Hypothalamus (tissue), 51 donors: ENCODE measurements at regions not wholly inside any gene's neighbourhood (a gene's known extent, or its start where the extent isn't known, plus 50 kb on each side); places are given as distances from the start of the nearest gene placed in this dataset.

ENCODE experiments used
- DNase-seq, 51 donors: peaks; one replicate each; lab custom pipeline; 2025; lab: John Stamatoyannopoulos, UW

DNA sequence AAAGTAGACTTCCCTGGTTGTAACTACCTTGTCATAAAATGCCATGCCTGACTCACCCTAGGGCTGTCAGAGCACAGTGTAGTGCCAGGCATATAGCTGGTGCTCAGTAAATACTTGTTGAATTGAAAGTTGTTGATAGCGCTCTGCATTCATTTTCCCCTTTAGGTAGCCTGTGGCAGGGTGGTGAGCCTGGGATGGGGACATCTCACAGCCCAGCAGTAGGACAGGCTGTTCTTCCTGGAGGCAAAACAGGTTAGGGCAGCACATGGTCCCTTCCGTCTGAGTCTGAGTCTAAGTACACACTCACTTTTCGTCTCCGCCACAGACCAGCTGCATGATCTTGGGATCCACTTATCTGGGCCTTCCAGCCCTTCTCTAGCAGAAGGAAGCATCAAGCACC is 401.9 kb downstream of the ZSWIM6 start:
- no peak for DNase-seq

DNA sequence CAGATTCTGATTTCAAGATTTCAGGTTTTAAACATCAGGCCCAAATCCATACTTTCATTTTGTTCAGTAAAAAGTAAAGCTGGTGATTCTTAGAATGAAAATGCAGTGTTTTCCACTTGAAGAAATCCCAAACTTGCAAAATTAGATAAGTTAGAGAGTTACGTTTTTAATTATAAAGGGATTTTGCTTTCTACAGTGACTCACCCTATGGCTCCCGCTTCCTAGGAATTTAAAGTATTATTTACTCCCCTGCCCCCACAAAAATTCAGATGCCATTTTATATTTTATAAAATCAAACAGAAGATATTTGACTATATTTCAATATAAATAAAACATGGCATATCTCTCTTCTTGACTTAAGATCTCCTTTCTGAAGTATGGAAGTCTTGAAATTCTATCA is 402.9 kb downstream of the ZSWIM6 start:
- no peak for DNase-seq

DNA sequence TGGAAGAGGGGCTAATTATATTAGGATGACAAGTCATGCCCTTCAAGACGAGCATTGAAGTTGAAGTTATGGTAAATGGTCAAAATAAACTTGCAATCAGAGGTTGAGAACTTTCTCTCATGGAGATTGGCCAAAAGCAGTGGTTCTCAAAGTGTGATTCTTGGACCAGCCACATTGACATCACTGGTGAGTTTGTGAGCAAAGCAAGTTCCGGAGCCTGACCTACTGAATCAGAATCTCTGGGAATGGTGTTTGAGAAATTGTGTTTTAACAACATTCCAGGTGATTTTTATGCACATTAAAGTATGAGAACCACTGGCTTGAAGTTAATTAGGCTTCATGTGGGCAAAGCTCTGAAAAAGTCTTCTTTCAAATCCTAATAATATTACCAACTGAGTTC is 403.5 kb downstream of the ZSWIM6 start:
- DNase-seq = no peak

DNA sequence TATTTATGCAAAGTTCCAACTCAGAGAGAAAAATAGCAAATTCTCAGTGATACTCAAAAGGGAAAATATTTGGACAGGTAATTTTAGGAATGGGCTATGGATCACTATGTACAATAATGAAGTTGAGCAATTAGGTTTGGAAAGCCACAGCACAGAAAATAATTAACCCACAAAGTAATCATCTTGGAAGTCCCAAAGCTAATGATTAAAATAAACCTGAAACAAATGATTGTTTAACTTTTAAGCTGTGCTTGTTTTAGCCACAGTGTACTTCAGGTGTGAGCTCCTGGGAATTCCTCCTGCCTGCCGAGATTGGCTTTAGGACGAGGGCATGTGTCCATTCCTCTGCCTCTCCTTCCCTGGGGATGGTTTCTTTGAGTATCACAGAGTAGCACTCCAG is 403.9 kb downstream of the ZSWIM6 start:
- no peak for DNase-seq

DNA sequence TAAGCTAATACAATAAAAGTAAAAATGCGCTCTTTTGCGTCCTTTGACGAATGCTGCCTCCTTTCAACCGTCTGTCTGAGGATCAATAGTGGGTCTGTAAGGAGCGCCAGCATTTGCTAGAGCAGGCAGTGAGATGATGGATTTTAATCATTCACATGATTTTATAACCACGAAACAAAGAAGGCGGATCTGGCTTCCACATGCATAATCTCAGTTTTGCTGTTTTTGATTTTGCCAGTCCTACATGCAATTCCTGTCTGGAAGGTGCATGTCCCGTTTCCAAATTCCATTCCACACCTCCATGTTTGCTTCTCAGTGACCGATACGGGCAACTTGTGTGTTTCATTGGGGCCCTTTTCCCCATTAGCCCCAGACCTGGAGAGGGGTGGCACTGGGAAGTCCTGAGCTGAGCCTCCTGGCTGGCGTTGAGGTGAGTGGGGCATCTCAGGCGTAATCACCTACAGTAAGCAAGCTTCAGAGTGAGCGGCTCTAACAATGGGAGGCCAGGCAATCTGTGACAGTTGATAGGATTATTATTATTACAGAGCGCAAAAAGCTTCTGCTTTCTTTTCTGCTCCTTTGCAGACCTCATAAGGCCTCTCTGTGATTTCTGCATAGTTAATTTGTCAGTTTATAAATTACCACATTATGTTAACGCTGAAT is 405.4 kb downstream of the ZSWIM6 start:
- no peak for DNase-seq

DNA sequence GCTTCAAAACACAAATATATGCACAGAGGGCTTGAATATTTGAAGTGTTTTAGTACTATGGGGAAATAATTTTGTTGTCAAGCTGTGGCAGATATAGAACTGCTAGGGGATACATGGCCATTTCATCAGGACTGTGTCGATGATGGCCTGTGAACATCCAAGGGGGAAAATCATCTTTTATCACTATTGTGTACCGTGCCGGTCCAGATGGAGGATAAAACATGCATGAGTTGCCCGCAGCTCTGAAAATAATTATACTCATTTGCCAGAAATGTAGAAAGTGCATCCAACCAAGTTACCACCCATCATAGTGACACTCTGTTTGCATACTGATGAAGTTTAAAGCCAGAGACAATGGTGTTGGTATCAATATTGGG is 405.9 kb downstream of the ZSWIM6 start:
- DNase-seq = no peak

DNA sequence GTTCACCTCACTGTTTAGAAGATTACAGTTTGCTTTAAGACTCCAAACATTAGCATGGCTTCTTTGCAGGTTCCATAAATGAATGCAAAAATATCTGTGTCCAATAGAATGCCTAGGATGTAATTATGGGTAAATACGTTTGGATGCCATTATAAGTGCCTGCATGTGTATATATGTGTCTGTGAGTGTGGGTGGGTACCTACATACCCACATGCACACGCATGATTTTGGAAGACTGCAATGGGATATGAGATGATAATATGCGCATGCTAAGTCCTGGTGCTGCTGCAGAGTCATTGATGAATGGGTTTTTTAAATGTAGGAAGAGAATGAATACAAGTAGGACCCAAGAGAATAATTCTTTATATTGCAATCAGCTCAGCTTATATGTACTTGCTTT is 406.4 kb downstream of the ZSWIM6 start:
- no peak for DNase-seq

DNA sequence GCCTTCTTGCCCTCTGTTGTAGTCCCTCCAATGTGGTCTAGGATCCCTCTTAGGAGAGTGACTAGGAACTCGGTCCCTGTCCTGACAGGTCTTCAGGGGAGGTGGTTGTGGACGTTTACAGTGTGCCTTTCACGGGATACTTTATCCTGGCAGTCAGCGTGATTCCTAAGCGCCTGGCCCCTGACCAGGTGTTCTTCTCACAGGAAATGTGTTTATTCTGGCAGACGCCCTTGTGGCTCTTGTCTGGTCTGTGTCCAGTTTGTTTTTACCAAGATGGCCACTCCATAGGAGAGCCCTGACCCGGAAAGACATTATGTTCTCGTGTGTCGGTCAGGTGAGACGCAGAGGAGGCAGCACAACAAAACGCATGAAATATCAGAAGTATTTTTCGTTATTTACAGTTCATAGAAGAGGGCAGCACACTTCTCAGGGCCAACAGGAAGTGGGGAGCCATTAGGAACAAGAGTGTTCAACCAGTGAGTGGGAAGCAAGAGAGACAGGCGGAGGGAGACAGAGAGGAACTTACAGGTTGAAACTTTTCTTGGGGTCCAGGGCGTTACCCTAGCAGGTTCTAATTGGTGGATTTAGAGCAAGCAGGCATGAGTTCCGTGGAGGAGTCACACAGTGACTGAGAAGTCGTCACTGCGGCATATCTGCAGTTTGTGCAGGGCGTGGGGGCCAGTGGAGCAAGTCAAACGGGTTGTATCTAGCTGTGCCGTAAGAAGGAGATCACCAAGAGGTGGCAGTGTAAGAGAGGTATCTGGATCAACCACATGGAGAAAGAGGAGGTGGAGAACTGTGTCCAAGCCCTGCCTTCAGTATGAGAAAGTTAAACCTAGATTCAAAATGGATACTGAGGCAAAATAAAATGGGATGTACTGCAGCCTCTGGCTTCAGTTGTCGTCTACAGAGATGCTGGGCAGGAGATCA is 412.9 kb downstream of the ZSWIM6 start:
- no peak for DNase-seq

DNA sequence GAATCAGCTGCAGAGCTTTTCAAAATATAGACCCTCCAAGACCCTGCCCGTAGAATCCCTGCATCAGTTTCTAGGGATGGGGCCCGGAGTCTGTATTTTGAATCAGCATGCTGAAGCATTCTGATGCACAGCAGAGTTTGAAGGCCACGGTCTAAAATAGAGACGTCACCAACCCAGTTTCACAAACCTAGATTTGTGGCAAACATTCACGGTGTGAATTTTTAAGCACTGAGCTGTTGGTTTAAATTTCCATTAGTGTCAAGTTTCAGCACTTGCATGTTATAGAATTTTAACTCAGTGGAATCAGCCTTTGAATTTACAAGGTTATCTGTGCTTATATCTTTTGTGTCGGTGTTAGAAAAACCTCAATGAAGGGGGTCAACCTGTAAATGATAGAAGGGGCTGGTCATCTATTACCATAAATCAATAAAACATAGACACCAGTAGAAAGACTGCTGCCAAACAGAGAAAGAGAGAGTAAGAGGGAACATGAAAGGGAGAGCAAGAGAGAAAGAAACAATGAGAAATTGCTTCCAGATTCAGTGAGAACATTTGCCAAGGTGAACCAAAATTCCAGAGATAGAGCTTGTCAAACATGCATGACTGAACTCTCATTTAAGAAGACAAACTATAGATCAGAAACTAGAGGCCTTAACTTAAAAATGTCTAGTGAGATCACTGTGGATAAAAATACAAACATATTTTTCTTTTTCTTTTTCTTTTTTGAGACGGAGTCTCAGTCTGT is 414.9 kb downstream of the ZSWIM6 start:
- no peak for DNase-seq

DNA sequence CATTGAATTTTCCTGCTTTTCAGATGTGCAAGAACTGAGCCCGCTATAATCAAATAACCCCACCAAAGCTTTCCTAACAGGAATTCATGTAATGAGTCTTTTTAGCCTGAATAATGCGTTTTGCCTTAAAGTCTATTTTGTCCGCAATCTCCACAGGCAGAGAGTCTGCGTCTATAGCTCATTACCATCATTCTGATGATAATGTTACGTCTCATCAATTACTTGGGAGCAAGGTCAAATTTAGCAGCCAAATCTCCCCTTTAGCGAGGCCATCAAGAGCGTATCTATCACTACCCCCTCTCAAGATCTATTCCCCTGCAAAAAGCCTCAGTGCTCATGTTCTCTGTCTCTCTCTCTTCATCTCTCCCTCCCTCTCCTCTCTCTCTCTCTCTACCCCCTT is 416.1 kb downstream of the ZSWIM6 start:
- no peak for DNase-seq

DNA sequence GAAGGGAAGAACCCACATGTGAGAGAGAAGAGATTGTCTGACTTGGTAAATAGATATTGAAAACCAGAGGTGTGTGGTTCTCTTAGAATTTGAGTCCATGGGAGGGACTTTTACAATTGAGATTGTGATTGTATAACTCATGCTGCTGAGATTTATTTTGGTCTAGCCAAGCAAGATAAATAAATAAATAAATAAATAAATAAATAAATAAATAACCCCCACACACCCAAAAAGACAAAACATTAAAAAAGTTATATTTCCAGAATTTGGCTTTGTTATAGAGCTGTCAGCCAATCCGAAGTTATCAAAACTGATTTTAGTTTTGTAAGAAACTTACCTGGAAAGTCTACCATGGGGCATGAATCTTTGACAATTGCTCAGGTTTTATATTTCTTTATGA is 416.6 kb downstream of the ZSWIM6 start:
- no peak for DNase-seq

DNA sequence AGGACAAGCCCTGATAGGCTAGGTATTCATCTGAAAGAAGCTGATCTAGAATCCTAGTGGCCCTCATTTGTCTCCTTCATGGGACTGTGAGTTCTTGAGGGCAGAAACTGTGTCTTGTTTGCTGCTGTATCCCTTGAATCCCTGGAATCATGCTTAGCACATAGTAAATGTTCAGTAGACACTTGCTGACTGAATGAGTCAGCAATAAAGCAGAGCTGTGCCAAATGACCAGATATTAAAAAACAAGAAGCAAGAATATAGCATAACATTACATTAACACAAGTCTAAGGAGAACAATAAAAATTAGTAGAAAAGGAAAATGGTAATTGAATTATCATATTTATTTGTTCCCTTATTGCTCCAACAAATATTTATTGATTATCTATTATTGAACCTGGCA is 420.5 kb downstream of the ZSWIM6 start:
- DNase-seq = no peak

DNA sequence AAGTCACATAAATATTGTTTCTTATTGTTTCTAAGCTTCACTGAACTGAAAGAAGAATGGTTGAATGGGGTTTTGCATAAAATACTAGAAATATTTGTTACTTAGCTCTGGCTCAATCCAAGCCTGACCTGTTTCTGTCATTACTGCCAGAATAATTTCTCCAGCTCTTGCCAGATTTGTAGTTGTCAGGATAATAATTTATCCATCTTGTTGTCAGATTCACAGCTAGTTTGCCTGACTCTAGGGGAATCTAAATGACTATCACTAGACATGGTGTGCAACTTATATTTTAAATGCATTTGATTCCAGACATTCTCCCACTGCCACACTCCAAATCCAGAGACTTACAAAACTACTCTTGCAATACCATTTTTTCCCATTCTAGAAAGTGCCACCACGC is 422.7 kb downstream of the ZSWIM6 start:
- no peak for DNase-seq

DNA sequence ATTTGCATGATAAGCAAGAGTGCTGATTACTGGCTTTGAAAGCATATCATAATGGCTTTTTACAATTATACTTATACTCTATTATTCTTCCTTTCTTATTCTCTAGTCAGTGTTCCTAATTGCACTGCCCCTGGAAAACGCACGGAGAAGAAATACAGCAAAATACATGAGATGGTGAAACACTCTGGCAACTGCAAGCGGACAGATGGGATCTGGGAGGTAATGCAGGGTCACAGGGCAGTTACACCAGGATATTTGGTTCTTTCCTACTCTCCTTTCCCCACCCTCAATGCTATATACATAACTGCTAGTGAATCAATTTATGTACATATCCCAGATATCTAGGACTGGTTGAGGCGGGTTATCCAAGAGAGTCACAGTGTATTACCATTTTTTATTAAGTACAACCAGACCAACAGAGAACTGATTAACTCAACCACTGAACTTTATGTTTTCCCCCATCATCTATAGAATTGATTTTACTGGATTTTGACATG is 423.7 kb downstream of the ZSWIM6 start:
- no peak for DNase-seq

DNA sequence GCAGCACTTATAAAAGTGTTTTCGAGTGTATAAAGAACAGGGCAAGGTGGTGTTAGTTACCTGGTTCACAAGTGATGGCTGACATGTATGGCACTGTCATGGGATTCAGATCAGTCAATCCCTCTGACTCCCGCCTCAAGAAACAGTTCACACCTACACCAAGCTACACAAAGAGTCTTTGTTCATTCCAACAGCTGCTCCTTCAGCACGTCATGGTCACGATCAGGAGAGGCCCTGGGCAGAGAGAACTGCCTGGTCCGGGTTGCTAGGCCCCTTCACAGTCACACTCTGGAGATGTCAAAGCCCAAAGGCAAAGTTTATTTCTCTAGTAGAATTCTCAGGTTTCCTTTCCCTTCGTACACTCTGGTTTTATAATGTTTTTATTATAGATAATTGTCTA is 426.7 kb downstream of the ZSWIM6 start:
- DNase-seq = no peak

DNA sequence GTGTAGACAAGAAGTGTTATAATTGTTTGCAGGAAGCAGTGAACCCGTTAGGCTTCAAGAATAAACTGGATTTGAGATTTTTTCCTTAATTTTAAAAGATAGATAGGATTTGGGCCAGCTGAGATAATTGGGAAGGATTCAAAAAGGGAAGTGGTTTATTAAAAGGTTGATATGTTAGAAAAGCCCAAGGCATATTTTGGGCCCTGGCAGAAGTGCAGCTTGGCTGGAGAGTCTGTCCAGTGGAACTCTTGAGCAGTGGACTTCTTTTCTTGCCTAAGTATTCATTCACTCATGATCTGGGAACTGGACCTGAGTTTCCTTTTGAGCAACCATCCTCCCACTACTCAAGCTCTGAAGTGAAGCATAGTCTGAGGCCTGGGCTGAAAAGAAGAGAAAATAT is 433.4 kb downstream of the ZSWIM6 start:
- no peak for DNase-seq

DNA sequence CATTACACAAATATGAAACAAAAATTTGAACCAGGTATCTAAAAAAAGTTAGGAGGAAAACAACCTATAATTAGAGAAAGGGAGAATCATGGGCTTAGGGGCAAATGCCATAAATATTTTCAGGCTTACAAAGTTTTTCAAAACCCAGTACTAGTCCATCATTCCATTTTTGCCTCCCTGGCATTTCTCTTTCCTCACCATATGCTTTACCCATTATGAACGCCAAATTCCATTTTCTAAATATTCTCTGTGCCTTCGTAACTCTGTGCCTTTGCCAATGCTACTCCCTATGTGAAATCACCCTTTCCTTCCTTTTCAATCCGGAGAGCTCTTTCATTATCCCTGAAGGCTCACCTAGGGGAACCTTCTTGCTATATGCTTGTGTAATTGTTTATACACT is 434.1 kb downstream of the ZSWIM6 start:
- DNase-seq = no peak

DNA sequence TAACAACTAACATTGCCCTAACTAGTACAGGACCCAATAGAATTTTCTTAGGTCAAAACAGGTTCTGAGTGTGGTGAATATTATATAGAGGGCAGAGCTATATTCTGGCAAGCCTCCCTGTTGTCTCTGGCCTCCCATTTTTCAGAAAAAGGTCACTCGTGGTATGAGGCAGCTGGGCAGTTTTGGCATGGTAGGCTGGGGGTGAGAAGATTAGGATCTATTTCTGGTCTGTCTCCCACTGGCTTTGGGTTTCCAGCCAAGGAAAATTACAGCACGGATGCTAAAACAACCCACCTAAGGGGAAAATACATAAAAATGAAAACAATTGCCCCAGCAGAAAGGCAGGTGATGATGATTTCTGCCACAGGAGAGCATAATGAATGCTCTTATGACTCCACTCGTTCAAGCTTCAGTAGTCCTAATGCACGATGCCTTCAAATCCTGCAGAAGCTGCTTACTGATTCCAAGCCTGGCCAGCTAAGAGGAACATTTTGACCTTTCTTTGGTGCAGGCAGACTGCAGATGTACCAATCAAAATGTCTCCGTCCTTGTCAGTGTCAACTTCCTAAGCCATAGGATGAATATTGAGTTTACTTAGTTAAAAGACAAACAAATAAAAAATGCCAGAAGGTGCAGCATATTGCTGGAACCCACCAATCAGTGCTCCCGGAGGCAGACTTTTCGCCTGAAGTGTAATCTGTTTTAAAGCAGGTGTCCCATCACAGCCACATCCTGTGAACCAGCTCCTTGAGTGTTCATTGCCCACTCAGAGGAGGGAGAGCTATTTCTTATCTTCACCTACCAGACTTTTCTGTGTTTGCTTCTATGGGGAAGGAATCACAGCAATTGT is 435.4 kb downstream of the ZSWIM6 start:
- no peak for DNase-seq

DNA sequence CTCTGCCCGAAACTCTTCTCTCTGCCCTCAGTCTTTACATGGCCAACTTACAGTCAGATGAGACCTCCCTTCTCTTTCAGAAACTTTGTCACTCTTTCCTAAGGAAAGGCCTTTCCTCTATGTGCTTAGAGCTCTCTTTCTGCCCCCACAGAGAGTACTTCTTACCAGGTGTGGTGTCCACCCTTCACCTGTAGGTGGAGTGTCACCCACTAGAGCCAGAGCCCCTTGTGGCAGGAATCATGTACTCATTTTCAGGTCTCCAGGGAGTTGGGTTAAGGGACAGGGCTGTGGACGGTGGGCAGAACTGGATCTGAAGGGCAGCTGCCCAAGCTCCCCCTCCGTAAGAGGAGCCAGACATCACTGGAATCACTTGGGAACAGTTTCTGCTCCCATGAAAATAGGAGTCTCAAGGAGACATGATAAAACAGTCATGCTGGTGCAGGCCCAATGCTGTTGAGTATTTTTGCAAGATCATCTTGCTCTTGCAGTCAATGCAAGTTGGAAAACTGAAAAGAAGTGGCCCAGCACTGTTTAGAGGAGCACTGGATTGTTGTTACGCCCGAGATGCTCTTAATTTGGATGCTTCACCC is 436.7 kb downstream of the ZSWIM6 start:
- no peak for DNase-seq

DNA sequence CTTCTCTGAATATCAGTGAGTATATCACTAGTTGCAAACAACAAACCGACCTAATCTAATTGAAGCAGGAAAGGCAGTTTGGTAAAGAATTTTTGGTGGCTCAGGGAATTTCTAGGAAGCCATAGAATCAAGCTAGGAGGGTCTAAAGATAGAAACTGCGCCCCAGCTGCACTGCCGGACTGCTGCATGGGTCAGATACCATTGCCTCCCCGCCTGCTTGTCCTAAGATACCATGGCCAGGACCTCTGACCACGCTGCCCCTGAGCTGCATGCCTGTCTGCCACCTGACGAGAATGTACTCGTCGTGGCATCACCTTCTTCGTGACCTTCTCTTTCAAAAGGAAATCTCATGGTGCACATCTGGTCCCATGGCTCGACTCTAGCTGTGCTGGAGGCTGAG is 439.0 kb downstream of the ZSWIM6 start:
- no peak for DNase-seq
